H1 (cell line): ENCODE measurements at regions not wholly inside any gene's neighbourhood (a gene's known extent, or its start where the extent isn't known, plus 50 kb on each side); places are given as distances from the start of the nearest gene placed in this dataset.

ENCODE experiments used
- CTCF ChIA-PET: fragments of 300-600 bp; sonication (Branson Sonifier 250); formaldehyde crosslinking; loops from one replicate; lab custom pipeline; 2021; ENCODE audit not compliant: partially characterized antibody; lab: Charles Lee
- POLR2A ChIA-PET: fragments of 300-600 bp; sonication (Branson Sonifier 250); formaldehyde crosslinking; loops from one replicate; lab custom pipeline; 2021; ENCODE audit warnings: inconsistent platforms; ENCODE audit not compliant: partially characterized antibody; lab: Charles Lee
- DNase-seq, 2 experiments: peaks; one replicate each; pipeline versions ENCODE4 v3.0.0 to v3.0.0-alpha.2; 2010 to 2022; ENCODE audit warnings: low spot score in 2 of 2, low read depth in 1 of 2, mixed read lengths in 1 of 2
- FAIRE-seq: peaks from 2 replicates; lab custom pipeline; 2011; peaks lifted over from hg19 to GRCh38; lab: Jason Lieb, UNC
- H2AFZ ChIP-seq: 2 replicates; pipeline ENCODE4 v1.8.1; 2012; ENCODE audit warnings: low read length, inconsistent platforms
- H2AK5ac ChIP-seq: 2 replicates; pipeline ENCODE4 v1.6.1; 2013; ENCODE audit warnings: low read depth, low read length
- H2BK120ac ChIP-seq: replicated peaks from 2 replicates; pipeline ENCODE3; 2013; ENCODE audit warnings: low read depth, low read length, inconsistent platforms
- H2BK12ac ChIP-seq: 2 replicates; pipeline ENCODE4 v1.6.1; 2013; ENCODE audit warnings: low read depth, low read length
- H2BK15ac ChIP-seq: 2 replicates; pipeline ENCODE4 v1.6.1; 2013; ENCODE audit warnings: low read length
- H2BK20ac ChIP-seq: 2 replicates; pipeline ENCODE4 v1.6.1; 2013; ENCODE audit warnings: low read length
- H2BK5ac ChIP-seq: 2 replicates; pipeline ENCODE4 v1.6.1; 2013; ENCODE audit warnings: low read depth, low read length
- H3K14ac ChIP-seq: 2 replicates; pipeline ENCODE4 v1.6.1; 2013; ENCODE audit warnings: inconsistent platforms; ENCODE audit not compliant: insufficient read length
- H3K18ac ChIP-seq: 2 replicates; pipeline ENCODE4 v1.6.1; 2013; ENCODE audit warnings: low read length; ENCODE audit errors: extremely low read depth
- H3K23ac ChIP-seq: 2 replicates; pipeline ENCODE4 v1.6.1; 2013; ENCODE audit warnings: inconsistent platforms; ENCODE audit not compliant: insufficient read length
- H3K23me2 ChIP-seq: 2 replicates; pipeline ENCODE4 v1.6.1; 2013; ENCODE audit warnings: low read depth, low read length
- H3K27ac ChIP-seq: 2 replicates; pipeline ENCODE4 v1.6.1; 2011; ENCODE audit warnings: low read depth, low read length, inconsistent platforms
- H3K27me3 ChIP-seq, 4 experiments: replicated peaks in 1 of 4; 1 replicate in 1 of 4; 2 replicates in 3 of 4; pipeline versions ENCODE4 v1.6.1 to v1.8.1; 2011 to 2013; ENCODE audit warnings: low read length in 3 of 4, mild to moderate bottlenecking in 3 of 4, inconsistent platforms in 2 of 4, mixed read lengths in 2 of 4, moderate library complexity in 1 of 4; ENCODE audit not compliant: control insufficient read depth in 3 of 4, insufficient read depth in 3 of 4; ENCODE audit errors: extremely low read depth in 1 of 4
- H3K36me3 ChIP-seq, 4 experiments: 2 replicates each; pipeline versions ENCODE4 v1.6.1 to v1.8.1; 2011 to 2013; ENCODE audit warnings: mild to moderate bottlenecking in 4 of 4, low read length in 3 of 4, moderate library complexity in 2 of 4, control low read depth in 1 of 4, inconsistent platforms in 1 of 4; ENCODE audit not compliant: insufficient read depth in 4 of 4, control insufficient read depth in 2 of 4
- H3K4ac ChIP-seq: replicated peaks from 2 replicates; pipeline ENCODE3; 2013; ENCODE audit warnings: low read length, low read depth, mixed read lengths, inconsistent platforms; ENCODE audit not compliant: insufficient read length
- H3K4me1 ChIP-seq, 4 experiments: replicated peaks in 1 of 4; 1 replicate in 1 of 4; 2 replicates in 3 of 4; pipeline versions ENCODE4 v1.6.1 to v1.8.1; 2011 to 2013; ENCODE audit warnings: low read length in 3 of 4, inconsistent platforms in 2 of 4, mixed read lengths in 1 of 4; ENCODE audit not compliant: insufficient read depth in 4 of 4, control insufficient read depth in 3 of 4
- H3K4me2 ChIP-seq, 2 experiments: 2 replicates each; pipeline versions ENCODE4 v1.6.1 to v1.8.1; 2011 to 2013; ENCODE audit warnings: low read depth in 2 of 2, low read length in 2 of 2, control low read depth in 1 of 2, inconsistent platforms in 1 of 2, mild to moderate bottlenecking in 1 of 2; ENCODE audit not compliant: insufficient read depth in 1 of 2
- H3K4me3 ChIP-seq, 4 experiments: fragments of 200-600, 300-600 bp in 1 of 4; sonication (generic), shearing (Covaris generic), sonication (Bioruptor Twin) in 1 of 4; 2 replicates each; pipeline versions ENCODE4 v1.5.1 to v1.8.1; 2011 to 2016; ENCODE audit warnings: low read length in 4 of 4, low read depth in 3 of 4, control low read depth in 2 of 4, inconsistent platforms in 2 of 4, mild to moderate bottlenecking in 2 of 4, mixed read lengths in 1 of 4, moderate library complexity in 1 of 4; ENCODE audit not compliant: insufficient read depth in 2 of 4; ENCODE audit errors: extremely low read depth in 1 of 4
- H3K56ac ChIP-seq: replicated peaks from 2 replicates; pipeline ENCODE3; 2013; ENCODE audit warnings: low read depth, mild to moderate bottlenecking, mixed read lengths, low read length, inconsistent platforms; ENCODE audit not compliant: insufficient read length
- H3K79me1 ChIP-seq: 2 replicates; pipeline ENCODE4 v1.6.1; 2013; ENCODE audit warnings: low read depth, low read length, control low read depth
- H3K79me2 ChIP-seq, 2 experiments: 2 replicates each; pipeline versions ENCODE4 v1.6.1 to v1.8.1; 2012 to 2013; ENCODE audit warnings: low read length in 2 of 2, mild to moderate bottlenecking in 2 of 2, inconsistent platforms in 1 of 2; ENCODE audit not compliant: insufficient read depth in 2 of 2, control insufficient read depth in 1 of 2
- H3K9ac ChIP-seq, 4 experiments: replicated peaks in 1 of 4; 1 replicate in 1 of 4; 2 replicates in 3 of 4; pipeline versions ENCODE4 v1.6.1 to v1.8.1; 2011 to 2013; ENCODE audit warnings: low read depth in 3 of 4, low read length in 3 of 4, control low read depth in 2 of 4, mild to moderate bottlenecking in 2 of 4, moderate library complexity in 2 of 4, inconsistent platforms in 1 of 4; ENCODE audit errors: extremely low read depth in 1 of 4
- H3K9me3 ChIP-seq, 2 experiments: 2 replicates each; pipeline versions ENCODE4 v1.6.1 to v1.8.1; 2012 to 2013; ENCODE audit warnings: mild to moderate bottlenecking in 2 of 2, moderate library complexity in 2 of 2, control low read depth in 1 of 2, inconsistent platforms in 1 of 2, low read depth in 1 of 2, low read length in 1 of 2, mixed read lengths in 1 of 2; ENCODE audit not compliant: insufficient read depth in 2 of 2
- H4K20me1 ChIP-seq, 2 experiments: replicated peaks in 1 of 2; 2 replicates each; pipeline versions ENCODE3 to v1.8.1; 2011 to 2013; ENCODE audit warnings: inconsistent platforms in 2 of 2, low read length in 2 of 2, mild to moderate bottlenecking in 1 of 2; ENCODE audit not compliant: insufficient read depth in 2 of 2, control insufficient read depth in 1 of 2
- H4K5ac ChIP-seq: 2 replicates; pipeline ENCODE4 v1.6.1; 2013; ENCODE audit warnings: low read length, low read depth, mixed read lengths, inconsistent platforms; ENCODE audit not compliant: insufficient read length
- H4K8ac ChIP-seq: 2 replicates; pipeline ENCODE4 v1.8.0; 2013; ENCODE audit warnings: mild to moderate bottlenecking, moderate library complexity, low read length, inconsistent platforms; ENCODE audit not compliant: insufficient read depth; ENCODE audit errors: extremely low read depth
- H4K91ac ChIP-seq: replicated peaks from 2 replicates; pipeline ENCODE3; 2013; ENCODE audit warnings: low read length, mixed read lengths, inconsistent platforms; ENCODE audit not compliant: insufficient read length
- CTBP2 ChIP-seq: IDR thresholded peaks from 2 replicates; pipeline ENCODE4 v1.7.0; 2011; ENCODE audit warnings: borderline replicate concordance, mild to moderate bottlenecking, moderate library complexity, mixed read lengths, low read length; ENCODE audit not compliant: insufficient read depth, insufficient read length
- RBBP5 ChIP-seq: IDR thresholded peaks from 2 replicates; pipeline ENCODE4 v1.7.1; 2012; ENCODE audit warnings: low read depth, mild to moderate bottlenecking, inconsistent platforms, low read length, moderate library complexity, borderline replicate concordance
- WGBS, 2 experiments: shearing (Covaris generic) in 1 of 2; methylation state at CpG; one replicate each; pipeline versions ENCODE4 v1.1.6 to v1.1.7; 2013 to 2015; ENCODE audit warnings: low lambda C conversion rate in 2 of 2, mixed read lengths in 2 of 2, inconsistent platforms in 1 of 2, low coverage in 1 of 2, missing lambda C conversion rate in 1 of 2; ENCODE audit not compliant: insufficient replicate concordance in 2 of 2, insufficient coverage in 1 of 2, insufficient read length in 1 of 2; ENCODE audit errors: extremely low coverage in 1 of 2, missing lambda C conversion rate in 1 of 2; 5-methylcytosine and 5-hydroxymethylcytosine counted together

- H2AK5ac ChIP-seq = no peak overlapping the region
- H3K23ac ChIP-seq = no peak overlapping the region
- H4K20me1 ChIP-seq = no peaks in the 10 kb centered on the region
- no peak overlapping the region for H4K8ac ChIP-seq
- no peak overlapping the region for H3K9ac ChIP-seq
- H4K5ac ChIP-seq = no peak overlapping the region
- H2BK5ac ChIP-seq = no peak overlapping the region
- no peak overlapping the region for H3K27ac ChIP-seq
- H3K18ac ChIP-seq = no peak overlapping the region
- H3K4me2 ChIP-seq = no peak overlapping the region
- no peak overlapping the region for H2BK20ac ChIP-seq
- H2BK15ac ChIP-seq = no peak overlapping the region
- H2BK12ac ChIP-seq = no peak overlapping the region
- no peak overlapping the region for H3K56ac ChIP-seq
- H3K4me3 ChIP-seq = no peak overlapping the region
- H3K79me2 ChIP-seq = no peaks in the 10 kb centered on the region
- no peak overlapping the region for H3K14ac ChIP-seq
- peaks cover 10 to 14% of the 10 kb centered on the region in 2 experiments; a peak in 3 of 4 replicates for H3K9me3 ChIP-seq
- FAIRE-seq (no peak), DNase-seq (no peak)
- ChIA-PET CTCF (interaction anchor here (0.6 to 1.1 kb wide), 2 partner anchors 10 to 87 kb away, joined by 3 read pairs; no protein-coding TSS in a partner anchor), POLR2A (no interaction called here)
- H2BK120ac ChIP-seq = no peak overlapping the region
- H4K91ac ChIP-seq = no peak overlapping the region
- WGBS, 2 experiments = 93% methylated on average over 1 of the region's 1 CpG; no CpG with 5 or more reads in 1 of the 2 experiments
- no peaks in the 10 kb centered on the region for H3K79me1 ChIP-seq
- no peak overlapping the region for H3K4ac ChIP-seq
- no peaks in the 10 kb centered on the region for H3K4me1 ChIP-seq
- H3K27me3 ChIP-seq = no peaks in the 10 kb centered on the region
- no peaks in the 10 kb centered on the region for H3K23me2 ChIP-seq
- H2AFZ ChIP-seq = no peak overlapping the region
- peaks cover 0 to 3% (median 0%) of the 10 kb centered on the region in 4 experiments; a peak in 1 of 8 replicates for H3K36me3 ChIP-seq
- TF ChIP-seq RBBP5 = no peak
- no peak for TF ChIP-seq CTBP2
These were observed 233.7 kb downstream of the SMARCA2 start for GRCh38 chr9:2248768-2249265.
